ENCODE measurements at regions not wholly inside any gene's neighbourhood (a gene's known extent, or its start where the extent isn't known, plus 50 kb on each side); places are given as distances from the start of the nearest gene placed in this dataset.
"Not testable (repeated sequence)": the region's sequence is repeated elsewhere in the genome, so short reads cannot be mapped to it uniquely, and the experiment has no call there.

- no peaks in the 10 kb centered on the region for H3K4me1 ChIP-seq
- TF ChIP-seq POLR2AphosphoS5 (IDR thresholded peaks at IDR 0.05) (no peak), POLR2A (IDR thresholded peaks at IDR 0.05) (no peak), EP300 (IDR thresholded peaks at IDR 0.05) (no peak)
- TF ChIP-seq, protein P1, sequence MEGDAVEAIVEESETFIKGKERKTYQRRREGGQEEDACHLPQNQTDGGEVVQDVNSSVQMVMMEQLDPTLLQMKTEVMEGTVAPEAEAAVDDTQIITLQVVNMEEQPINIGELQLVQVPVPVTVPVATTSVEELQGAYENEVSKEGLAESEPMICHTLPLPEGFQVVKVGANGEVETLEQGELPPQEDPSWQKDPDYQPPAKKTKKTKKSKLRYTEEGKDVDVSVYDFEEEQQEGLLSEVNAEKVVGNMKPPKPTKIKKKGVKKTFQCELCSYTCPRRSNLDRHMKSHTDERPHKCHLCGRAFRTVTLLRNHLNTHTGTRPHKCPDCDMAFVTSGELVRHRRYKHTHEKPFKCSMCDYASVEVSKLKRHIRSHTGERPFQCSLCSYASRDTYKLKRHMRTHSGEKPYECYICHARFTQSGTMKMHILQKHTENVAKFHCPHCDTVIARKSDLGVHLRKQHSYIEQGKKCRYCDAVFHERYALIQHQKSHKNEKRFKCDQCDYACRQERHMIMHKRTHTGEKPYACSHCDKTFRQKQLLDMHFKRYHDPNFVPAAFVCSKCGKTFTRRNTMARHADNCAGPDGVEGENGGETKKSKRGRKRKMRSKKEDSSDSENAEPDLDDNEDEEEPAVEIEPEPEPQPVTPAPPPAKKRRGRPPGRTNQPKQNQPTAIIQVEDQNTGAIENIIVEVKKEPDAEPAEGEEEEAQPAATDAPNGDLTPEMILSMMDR (IDR thresholded peaks at IDR 0.05): no peak
- H3K4me3 ChIP-seq: no peak overlapping the region
- no peaks in the 10 kb centered on the region for H3K36me3 ChIP-seq
- H3K9me3 ChIP-seq: no peaks in the 10 kb centered on the region
- no peaks in the 10 kb centered on the region for H3K27me3 ChIP-seq
- DNase-seq: no peak
- H3K27ac ChIP-seq: no peak overlapping the region
- ATAC-seq (ENCODE audit: low FRiP score in 2 of 2): no peak
- 64 to 70% methylated on average over 4 of the region's 4 CpGs for WGBS, 2 donors
Measured at GRCh38 chr11:19617696-19618523, 94.7 kb upstream of the NAV2 start.

- WGBS, 2 donors: 75 to 80% methylated on average over 11 of the region's 11 CpGs
- TF ChIP-seq, protein P1 (IDR thresholded peaks at IDR 0.05): no peak
- TF ChIP-seq POLR2A (IDR thresholded peaks at IDR 0.05) (no peak), EP300 (IDR thresholded peaks at IDR 0.05) (no peak), POLR2AphosphoS5 (IDR thresholded peaks at IDR 0.05) (no peak)
- DNase-seq: no peak
Measured at GRCh38 chr11:19615341-19616183, 97.1 kb upstream of the NAV2 start.

DNA sequence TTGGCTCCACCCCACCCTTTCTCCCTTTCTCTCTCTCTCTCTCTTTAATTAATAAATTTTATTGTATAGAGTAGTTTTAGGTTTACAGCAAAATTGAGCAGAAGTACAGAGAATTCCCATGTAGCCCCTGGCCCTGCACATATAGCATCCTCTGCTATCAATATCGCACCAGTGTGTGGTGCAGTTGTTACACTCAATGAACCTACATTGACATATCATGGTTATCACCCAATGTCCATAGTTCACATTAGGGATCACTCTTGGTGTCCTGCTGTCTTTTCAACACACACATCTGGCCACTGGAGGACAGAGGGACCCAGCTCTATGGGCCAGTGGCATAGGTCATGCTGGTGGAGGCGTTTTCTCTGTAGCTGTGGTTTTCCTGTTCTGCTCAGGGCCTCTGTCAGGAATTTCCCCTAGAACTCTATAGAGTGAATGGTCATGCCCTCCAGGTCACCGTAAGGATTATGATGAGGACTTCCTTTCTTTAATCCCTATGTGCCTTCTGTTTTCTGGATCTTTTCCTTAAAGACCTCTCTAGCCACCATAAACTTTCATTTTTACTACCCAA lies 98.2 kb upstream of the NAV2 start:
- Histone ChIP-seq H3K9me3 (peaks cover 3 to 11% (median 6%) of the 10 kb centered on the region in 4 donors), H3K4me1 (no peaks in the 10 kb centered on the region), H3K4me3 (no peak overlapping the region), H3K36me3 (no peaks in the 10 kb centered on the region), H3K27ac (no peak overlapping the region), H3K27me3 (no peaks in the 10 kb centered on the region)
- ATAC-seq (ENCODE audit: low FRiP score in 2 of 2) (no peak), DNase-seq (no peak)
- WGBS, 2 donors: 74 to 75% methylated on average over 3 of the region's 3 CpGs
- no peak for TF ChIP-seq POLR2A (IDR thresholded peaks at IDR 0.05)
- TF ChIP-seq, protein P1 (IDR thresholded peaks at IDR 0.05): no peak
- no peak for TF ChIP-seq EP300 (IDR thresholded peaks at IDR 0.05)
- no peak for TF ChIP-seq POLR2AphosphoS5 (IDR thresholded peaks at IDR 0.05)

More at GRCh38 chr11:19615341-19616183, 97.1 kb upstream of the NAV2 start:
- Histone ChIP-seq H3K4me3 (no peak overlapping the region), H3K4me1 (no peaks in the 10 kb centered on the region), H3K27ac (no peak overlapping the region), H3K36me3 (no peaks in the 10 kb centered on the region), H3K9me3 (peaks cover 3 to 11% (median 6%) of the 10 kb centered on the region in 4 donors), H3K27me3 (no peaks in the 10 kb centered on the region)
- no peak for ATAC-seq (ENCODE audit: low FRiP score in 2 of 2)

DNA sequence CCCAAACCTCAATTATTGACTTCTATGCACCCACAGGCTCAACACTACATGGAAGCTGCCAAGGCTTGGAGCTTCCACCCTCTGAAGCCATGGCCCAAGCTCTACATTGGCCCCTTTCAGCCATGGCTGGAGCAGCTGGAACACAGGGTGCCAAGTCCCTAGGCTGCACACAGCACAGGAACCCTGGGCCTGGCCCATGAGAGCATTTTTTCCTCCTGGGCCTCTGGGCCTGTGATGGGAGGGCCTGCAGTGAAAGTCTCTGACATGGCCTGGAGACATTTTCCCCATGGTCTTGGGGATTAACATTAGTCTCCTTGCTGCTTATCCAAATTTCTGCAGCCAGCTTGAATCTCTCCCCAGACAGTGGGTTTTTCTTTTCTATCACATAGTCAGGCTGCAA lies 100.6 kb upstream of the NAV2 start:
- H3K27ac ChIP-seq; ATAC-seq (ENCODE audit: low FRiP score in 2 of 2); DNase-seq; H3K27me3 ChIP-seq; H3K36me3 ChIP-seq; H3K4me3 ChIP-seq: not testable (repeated sequence)
- peaks cover 0 to 16% (median 9%) of the 10 kb centered on the region in 4 donors for H3K4me1 ChIP-seq
- peaks cover 3 to 11% (median 6%) of the 10 kb centered on the region in 4 donors for H3K9me3 ChIP-seq

Data from upper lobe of left lung (tissue), 6 donors.